H9 (cell line): ENCODE measurements at regions not wholly inside any gene's neighbourhood (a gene's known extent, or its start where the extent isn't known, plus 50 kb on each side); places are given as distances from the start of the nearest gene placed in this dataset.

Experiments used
- DNase-seq: peaks from one replicate; pipeline ENCODE4 v3.0.0-alpha.2; 2017
- H2AFZ ChIP-seq: one replicate; pipeline ENCODE4 v1.6.1; 2013; ENCODE audit warnings: mild to moderate bottlenecking, low read length, control low read depth, moderate library complexity
- H2AK5ac ChIP-seq: 2 replicates; pipeline ENCODE4 v1.6.1; 2013; ENCODE audit warnings: low read length, control low read depth, mixed read lengths; ENCODE audit not compliant: insufficient read length
- H2BK120ac ChIP-seq: one replicate; pipeline ENCODE4 v1.6.1; 2013; ENCODE audit warnings: low read depth, mild to moderate bottlenecking, low read length, control low read depth, inconsistent platforms; ENCODE audit not compliant: poor library complexity, severe bottlenecking
- H2BK12ac ChIP-seq: 2 replicates; pipeline ENCODE4 v1.6.1; 2013; ENCODE audit warnings: low read length, control low read depth, mixed read lengths, low read depth; ENCODE audit not compliant: insufficient read length
- H2BK15ac ChIP-seq: 2 replicates; pipeline ENCODE4 v1.6.1; 2013; ENCODE audit warnings: low read depth, low read length, control low read depth
- H2BK20ac ChIP-seq: one replicate; pipeline ENCODE4 v1.6.1; 2013; ENCODE audit warnings: low read depth, mild to moderate bottlenecking, low read length, control low read depth, inconsistent platforms; ENCODE audit not compliant: poor library complexity, severe bottlenecking
- H2BK5ac ChIP-seq: 2 replicates; pipeline ENCODE4 v1.6.1; 2013; ENCODE audit warnings: low read length, control low read depth, mixed read lengths; ENCODE audit not compliant: insufficient read length
- H3K14ac ChIP-seq: 2 replicates; pipeline ENCODE4 v1.6.1; 2013; ENCODE audit warnings: low read length, control low read depth; ENCODE audit not compliant: insufficient read depth
- H3K18ac ChIP-seq: 2 replicates; pipeline ENCODE4 v1.6.1; 2013; ENCODE audit warnings: low read depth, mild to moderate bottlenecking, mixed read lengths, low read length, control low read depth; ENCODE audit not compliant: insufficient read length
- H3K23ac ChIP-seq: 2 replicates; pipeline ENCODE4 v1.6.1; 2013; ENCODE audit warnings: low read length, control low read depth, mixed read lengths, low read depth; ENCODE audit not compliant: insufficient read length
- H3K23me2 ChIP-seq: 2 replicates; pipeline ENCODE4 v1.6.1; 2013; ENCODE audit warnings: low read depth, mild to moderate bottlenecking, mixed read lengths, low read length, control low read depth; ENCODE audit not compliant: insufficient read length, poor library complexity, severe bottlenecking
- H3K27ac ChIP-seq: 2 replicates; pipeline ENCODE4 v1.5.1; 2013; ENCODE audit warnings: low read length, control low read depth, mixed read lengths, low read depth; ENCODE audit not compliant: insufficient read length
- H3K27me3 ChIP-seq: 2 replicates; pipeline ENCODE4 v1.6.1; 2013; ENCODE audit warnings: low read length, control low read depth, inconsistent platforms; ENCODE audit not compliant: insufficient read depth
- H3K4ac ChIP-seq: 2 replicates; pipeline ENCODE4 v1.6.1; 2013; ENCODE audit warnings: low read depth, mild to moderate bottlenecking, control low read depth, inconsistent platforms, low read length, moderate library complexity
- H3K4me1 ChIP-seq: 2 replicates; pipeline ENCODE4 v1.6.1; 2013; ENCODE audit warnings: low read length, control low read depth, inconsistent platforms; ENCODE audit not compliant: insufficient read depth
- H3K4me2 ChIP-seq: 2 replicates; pipeline ENCODE4 v1.6.1; 2013; ENCODE audit warnings: low read length, control low read depth, mixed read lengths; ENCODE audit not compliant: insufficient read length, insufficient read depth
- H3K56ac ChIP-seq: 2 replicates; pipeline ENCODE4 v1.6.1; 2013; ENCODE audit warnings: low read depth, mild to moderate bottlenecking, mixed read lengths, low read length, control low read depth; ENCODE audit not compliant: insufficient read length
- H3K79me1 ChIP-seq: 2 replicates; pipeline ENCODE4 v1.6.1; 2013; ENCODE audit warnings: low read depth, mild to moderate bottlenecking, moderate library complexity, low read length, control low read depth, inconsistent platforms; ENCODE audit not compliant: insufficient read depth, poor library complexity, severe bottlenecking
- H3K79me2 ChIP-seq: 2 replicates; pipeline ENCODE4 v1.6.1; 2013; ENCODE audit warnings: low read length, control low read depth, inconsistent platforms; ENCODE audit not compliant: insufficient read depth
- H3K9ac ChIP-seq: 2 replicates; pipeline ENCODE4 v1.6.1; 2013; ENCODE audit warnings: low read length, control low read depth, mixed read lengths; ENCODE audit not compliant: insufficient read length; ENCODE audit errors: extremely low read depth
- H3K9me3 ChIP-seq: one replicate; pipeline ENCODE4 v1.6.1; 2013; ENCODE audit warnings: low read depth, low read length, inconsistent platforms; ENCODE audit not compliant: control insufficient read depth
- H3T11ph ChIP-seq: one replicate; pipeline ENCODE4 v1.6.1; 2013; ENCODE audit warnings: mild to moderate bottlenecking, low read length, control low read depth, inconsistent platforms
- H4K20me1 ChIP-seq: one replicate; pipeline ENCODE4 v1.6.1; 2013; ENCODE audit not compliant: control insufficient read depth, insufficient read length, insufficient read depth
- H4K5ac ChIP-seq: 2 replicates; pipeline ENCODE4 v1.6.1; 2013; ENCODE audit warnings: low read depth, mild to moderate bottlenecking, mixed read lengths, low read length, control low read depth; ENCODE audit not compliant: insufficient read length
- H4K8ac ChIP-seq: replicated peaks from 2 replicates; pipeline ENCODE4 v1.6.1; 2013; ENCODE audit warnings: low read length, control low read depth, mixed read lengths, low read depth; ENCODE audit not compliant: insufficient read length
- H4K91ac ChIP-seq: 2 replicates; pipeline ENCODE4 v1.6.1; 2013; ENCODE audit warnings: low read depth, mild to moderate bottlenecking, moderate library complexity, mixed read lengths, low read length, control low read depth; ENCODE audit not compliant: insufficient read length
- H3K27ac Mint-ChIP-seq, 3 experiments: 2 replicates in 2 of 3; 3 replicates in 1 of 3; pipeline ENCODE4 v1.8.0; 2020 to 2021; ENCODE audit warnings: mixed read lengths in 3 of 3, mild to moderate bottlenecking in 1 of 3, moderate library complexity in 1 of 3
- H3K27me3 Mint-ChIP-seq: 2 replicates; pipeline ENCODE4 v1.8.0; 2021; ENCODE audit warnings: low read depth, mild to moderate bottlenecking, moderate library complexity, mixed read lengths
- H3K36me3 Mint-ChIP-seq, 3 experiments: 2 replicates in 2 of 3; 3 replicates in 1 of 3; pipeline ENCODE4 v1.8.0; 2020 to 2021; ENCODE audit warnings: low read depth in 3 of 3, mixed read lengths in 3 of 3; ENCODE audit not compliant: insufficient read depth in 1 of 3
- H3K4me1 Mint-ChIP-seq, 2 experiments: 2 replicates each; pipeline ENCODE4 v1.8.0; 2020; ENCODE audit warnings: mixed read lengths in 2 of 2
- H3K4me3 Mint-ChIP-seq, 2 experiments: 2 replicates in 1 of 2; 3 replicates in 1 of 2; pipeline ENCODE4 v1.8.0; 2020 to 2021; ENCODE audit warnings: mild to moderate bottlenecking in 2 of 2, mixed read lengths in 2 of 2, moderate library complexity in 1 of 2
- H3K9me3 Mint-ChIP-seq, 2 experiments: 2 replicates in 1 of 2; 3 replicates in 1 of 2; pipeline ENCODE4 v1.8.0; 2020; ENCODE audit warnings: mild to moderate bottlenecking in 2 of 2, mixed read lengths in 2 of 2, moderate library complexity in 1 of 2
- CTCF ChIP-seq: fragments of 200-600 bp; sonication (generic); conservative IDR thresholded peaks from 3 replicates; pipeline ENCODE4 v1.8.0; 2021; ENCODE audit warnings: antibody characterized with exemption, mild to moderate bottlenecking
- WGBS: extraction: QIAGEN DNeasy Blood & Tissue Kit; methylation state at CpG from one replicate; pipeline ENCODE4 v1.1.7; 2013; ENCODE audit warnings: missing lambda C conversion rate, low lambda C conversion rate, mixed read lengths; ENCODE audit not compliant: insufficient read length; ENCODE audit errors: extremely low coverage; 5-methylcytosine and 5-hydroxymethylcytosine counted together

GRCh38 chr13:103156346-103156998, 90.3 kb upstream of the SLC10A2 start:
- H4K5ac ChIP-seq = no peak overlapping the region
- H3K4me1 ChIP-seq = no peaks in the 10 kb centered on the region; the same call in 1 of the 2 replicates
- H3K27ac ChIP-seq = no peak overlapping the region
- no peak overlapping the region for H3K18ac ChIP-seq
- no peak overlapping the region for H3K14ac ChIP-seq
- H3K9me3 ChIP-seq = no peaks in the 10 kb centered on the region
- Mint-ChIP-seq H3K4me1 (peaks cover 9 to 12% of the 10 kb centered on the region in 2 experiments), H3K4me3 (no peak overlapping the region), H3K27me3 (no peaks in the 10 kb centered on the region; the same call in 1 of the 2 replicates), H3K9me3 (no peaks in the 10 kb centered on the region), H3K36me3 (no peaks in the 10 kb centered on the region), H3K27ac (no peak overlapping the region)
- no peak overlapping the region for H2BK12ac ChIP-seq
- DNase-seq = no peak
- H3K4ac ChIP-seq = no peak overlapping the region
- no peak overlapping the region for H3K56ac ChIP-seq
- no peaks in the 10 kb centered on the region for H3K27me3 ChIP-seq
- no peak for TF ChIP-seq CTCF
- no peak overlapping the region for H3K4me2 ChIP-seq
- no peak overlapping the region for H2AFZ ChIP-seq
- H2AK5ac ChIP-seq = no peak overlapping the region
- H2BK20ac ChIP-seq = no peak overlapping the region
- no CpG with 5 or more reads among the region's 6 CpGs for WGBS
- no peaks in the 10 kb centered on the region for H3K79me1 ChIP-seq
- no peak overlapping the region for H3K9ac ChIP-seq
- H2BK120ac ChIP-seq = no peak overlapping the region
- H2BK5ac ChIP-seq = no peak overlapping the region
- no peak overlapping the region for H3K23ac ChIP-seq
- H3T11ph ChIP-seq = no peak overlapping the region
- H4K20me1 ChIP-seq = no peaks in the 10 kb centered on the region
- H2BK15ac ChIP-seq = no peak overlapping the region
- no peaks in the 10 kb centered on the region for H3K79me2 ChIP-seq
- H3K23me2 ChIP-seq = no peaks in the 10 kb centered on the region
- no peak overlapping the region for H4K91ac ChIP-seq
- H4K8ac ChIP-seq = no peak overlapping the region
